Fibroblast of lung (primary cell): ENCODE measurements at regions not wholly inside any gene's neighbourhood (a gene's known extent, or its start where the extent isn't known, plus 50 kb on each side); places are given as distances from the start of the nearest gene placed in this dataset.

ENCODE experiments used
- EZH2 ChIP-seq: IDR thresholded peaks from 2 replicates; pipeline ENCODE4 v1.5.1; 2012; ENCODE audit warnings: low read length, control low read depth, mild to moderate bottlenecking; ENCODE audit errors: missing control alignments
- TF ChIP-seq, protein P1 (sequence below), 2 donors: IDR thresholded peaks in 1 of 2; conservative IDR thresholded peaks in 1 of 2; 1 replicate in 1 of 2; 2 replicates in 1 of 2; pipeline ENCODE4 v1.5.1; 2011 to 2012; ENCODE audit warnings: low read length in 2 of 2, control low read depth in 1 of 2, inconsistent platforms in 1 of 2, low read depth in 1 of 2, mild to moderate bottlenecking in 1 of 2

DNA sequence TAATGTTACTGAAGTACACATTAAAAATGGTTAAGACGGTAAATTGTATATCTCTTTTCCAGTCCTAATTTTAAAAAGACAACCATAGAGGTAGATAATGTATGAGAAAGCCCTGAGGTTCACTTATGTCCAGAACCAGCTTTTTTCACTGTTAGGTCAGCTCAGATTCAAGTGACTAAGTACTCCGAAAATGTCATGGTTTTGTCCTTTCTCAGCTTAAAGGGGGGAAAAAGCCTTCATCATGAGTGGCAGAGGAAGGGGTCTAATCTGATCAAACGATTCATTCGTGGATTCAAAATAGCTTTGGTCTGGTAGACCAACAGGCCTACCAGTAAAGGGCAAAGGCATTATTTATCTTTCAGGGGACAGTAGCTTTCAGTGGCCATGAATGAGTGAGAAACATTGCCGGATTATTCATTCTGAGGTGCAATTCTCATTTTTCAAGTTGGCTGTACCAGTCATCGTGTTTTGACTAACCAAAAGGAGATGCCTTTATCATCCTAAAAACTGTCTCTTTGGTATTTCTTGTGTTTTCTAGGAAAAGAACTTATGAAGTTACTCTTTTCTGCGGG is 208.4 kb downstream of the HHIPL2 start:
- TF ChIP-seq, protein P1, sequence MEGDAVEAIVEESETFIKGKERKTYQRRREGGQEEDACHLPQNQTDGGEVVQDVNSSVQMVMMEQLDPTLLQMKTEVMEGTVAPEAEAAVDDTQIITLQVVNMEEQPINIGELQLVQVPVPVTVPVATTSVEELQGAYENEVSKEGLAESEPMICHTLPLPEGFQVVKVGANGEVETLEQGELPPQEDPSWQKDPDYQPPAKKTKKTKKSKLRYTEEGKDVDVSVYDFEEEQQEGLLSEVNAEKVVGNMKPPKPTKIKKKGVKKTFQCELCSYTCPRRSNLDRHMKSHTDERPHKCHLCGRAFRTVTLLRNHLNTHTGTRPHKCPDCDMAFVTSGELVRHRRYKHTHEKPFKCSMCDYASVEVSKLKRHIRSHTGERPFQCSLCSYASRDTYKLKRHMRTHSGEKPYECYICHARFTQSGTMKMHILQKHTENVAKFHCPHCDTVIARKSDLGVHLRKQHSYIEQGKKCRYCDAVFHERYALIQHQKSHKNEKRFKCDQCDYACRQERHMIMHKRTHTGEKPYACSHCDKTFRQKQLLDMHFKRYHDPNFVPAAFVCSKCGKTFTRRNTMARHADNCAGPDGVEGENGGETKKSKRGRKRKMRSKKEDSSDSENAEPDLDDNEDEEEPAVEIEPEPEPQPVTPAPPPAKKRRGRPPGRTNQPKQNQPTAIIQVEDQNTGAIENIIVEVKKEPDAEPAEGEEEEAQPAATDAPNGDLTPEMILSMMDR (conservative IDR thresholded peaks at IDR 0.05 in 1 of 2, IDR thresholded peaks at IDR 0.05 in 1 of 2; ENCODE audit: low read depth in 1 of 2, low read length in 2 of 2) = no peak
- TF ChIP-seq EZH2 = no peak
